Loucy (cell line): ENCODE measurements at regions not wholly inside any gene's neighbourhood (a gene's known extent, or its start where the extent isn't known, plus 50 kb on each side); places are given as distances from the start of the nearest gene placed in this dataset.
A peak's percentile ranks its signal among the peaks of the same experiment; 100 is the strongest.

Source experiments
- H2AFZ ChIP-seq: fragments of 200-600 bp; sonication (generic); 2 replicates; pipeline ENCODE4 v1.6.0; 2016; ENCODE audit warnings: antibody characterized with exemption, mild to moderate bottlenecking, low read length, moderate library complexity
- H3F3A ChIP-seq: fragments of 200-600 bp; 2 replicates; pipeline ENCODE4 v1.6.0; 2016; ENCODE audit warnings: antibody characterized with exemption, low read depth, mild to moderate bottlenecking
- H3K27me3 ChIP-seq: fragments of 200-600 bp; sonication (generic); 2 replicates; pipeline ENCODE4 v1.6.1; 2014; ENCODE audit warnings: low read length, mild to moderate bottlenecking; ENCODE audit not compliant: insufficient read depth, poor library complexity, severe bottlenecking
- H3K36me3 ChIP-seq: fragments of 200-600 bp; sonication (generic); 2 replicates; pipeline ENCODE4 v1.6.1; 2016; ENCODE audit warnings: low read length; ENCODE audit not compliant: insufficient read depth
- H3K4me1 ChIP-seq: fragments of 200-600 bp; sonication (generic); 2 replicates; pipeline ENCODE4 v1.5.1; 2014; ENCODE audit warnings: low read length, mild to moderate bottlenecking; ENCODE audit not compliant: insufficient read depth, poor library complexity, severe bottlenecking
- H3K4me2 ChIP-seq: fragments of 200-600 bp; sonication (generic); 2 replicates; pipeline ENCODE4 v1.6.0; 2014; ENCODE audit warnings: antibody characterized with exemption, low read length, low read depth, mild to moderate bottlenecking; ENCODE audit not compliant: poor library complexity, severe bottlenecking
- H3K4me3 ChIP-seq: fragments of 200-600 bp; sonication (generic); 2 replicates; pipeline ENCODE4 v1.5.1; 2014; ENCODE audit warnings: low read length, mild to moderate bottlenecking, mixed read lengths; ENCODE audit not compliant: poor library complexity, severe bottlenecking
- H3K79me2 ChIP-seq: fragments of 200-600 bp; sonication (generic); 2 replicates; pipeline ENCODE4 v1.6.1; 2014; ENCODE audit warnings: low read length; ENCODE audit not compliant: insufficient read depth
- H3K9ac ChIP-seq: fragments of 200-600 bp; sonication (generic); 2 replicates; pipeline ENCODE4 v1.6.0; 2014; ENCODE audit warnings: mild to moderate bottlenecking, low read depth, low read length, moderate library complexity; ENCODE audit not compliant: poor library complexity, severe bottlenecking
- H3K9me2 ChIP-seq: fragments of 200-600 bp; sonication (generic); replicated peaks from 2 replicates; pipeline ENCODE4 v1.6.1; 2016; ENCODE audit warnings: low read depth, low read length, mixed read lengths
- H3K9me3 ChIP-seq: fragments of 200-600 bp; sonication (generic); 2 replicates; pipeline ENCODE4 v1.6.1; 2014; ENCODE audit warnings: mild to moderate bottlenecking, antibody characterized with exemption, low read length, low read depth; ENCODE audit not compliant: insufficient read depth
- H4K20me1 ChIP-seq: fragments of 200-600 bp; sonication (generic); 2 replicates; pipeline ENCODE4 v1.6.0; 2014; ENCODE audit warnings: antibody characterized with exemption, low read length, mild to moderate bottlenecking; ENCODE audit not compliant: insufficient read depth, poor library complexity, severe bottlenecking
- EZH2phosphoT487 ChIP-seq: fragments of 200-600 bp; IDR thresholded peaks from 2 replicates; pipeline ENCODE4 v1.6.1; 2018; ENCODE audit warnings: antibody characterized with exemption, mild to moderate bottlenecking, moderate library complexity, borderline replicate concordance
- TF ChIP-seq, protein P1 (sequence below): fragments of 200-600 bp; sonication (generic); conservative IDR thresholded peaks from 2 replicates; pipeline ENCODE4 v1.5.1; 2014; ENCODE audit warnings: mild to moderate bottlenecking, antibody characterized with exemption, low read length

DNA sequence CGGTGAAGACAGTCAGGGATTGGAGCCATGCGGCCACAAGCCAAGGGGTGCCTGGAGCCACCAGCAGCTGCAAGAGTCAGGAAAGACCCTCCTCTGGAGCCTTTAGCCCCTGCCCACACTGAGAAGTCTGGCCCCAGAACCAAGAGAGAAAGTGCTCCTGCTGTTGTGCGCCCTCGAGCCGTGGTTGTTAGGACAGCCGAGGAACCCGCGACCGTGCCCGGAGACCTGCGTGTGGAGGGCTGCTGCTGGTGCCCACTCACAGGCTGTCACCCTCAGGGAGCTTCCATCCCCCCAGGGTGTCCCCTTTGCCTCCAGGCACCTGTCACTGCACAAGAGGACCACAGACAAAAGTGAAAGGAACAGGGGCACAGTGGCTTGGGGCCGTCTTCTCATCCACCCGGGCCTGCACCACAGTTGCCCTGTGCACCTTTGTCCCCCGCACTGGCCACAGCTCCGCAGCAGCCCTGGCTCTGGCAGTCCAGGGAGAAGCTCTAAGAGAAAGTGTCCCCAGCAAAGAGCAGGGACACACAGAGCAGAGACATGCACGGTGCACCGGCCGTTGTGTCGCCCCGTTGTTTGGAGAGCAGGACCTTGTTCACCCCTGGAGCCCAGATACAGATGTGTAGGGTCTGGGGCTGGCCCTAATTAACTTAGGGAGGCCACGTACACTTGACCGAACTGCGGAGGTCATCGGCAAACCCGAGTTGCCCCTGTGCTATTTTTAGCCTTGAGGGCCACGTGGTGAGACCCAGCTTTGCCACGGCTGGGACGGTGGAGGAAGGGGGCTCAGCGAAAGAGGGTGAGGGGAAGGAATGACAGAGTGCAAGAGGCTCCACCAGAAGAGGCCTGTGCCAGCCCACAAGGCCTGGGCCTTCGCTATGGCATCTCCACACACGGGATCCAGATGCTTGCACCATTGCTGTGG is 329.2 kb downstream of the C16orf95 start:
- H3K4me3 ChIP-seq = no peak overlapping the region
- no peak for TF ChIP-seq EZH2phosphoT487
- TF ChIP-seq, protein P1, sequence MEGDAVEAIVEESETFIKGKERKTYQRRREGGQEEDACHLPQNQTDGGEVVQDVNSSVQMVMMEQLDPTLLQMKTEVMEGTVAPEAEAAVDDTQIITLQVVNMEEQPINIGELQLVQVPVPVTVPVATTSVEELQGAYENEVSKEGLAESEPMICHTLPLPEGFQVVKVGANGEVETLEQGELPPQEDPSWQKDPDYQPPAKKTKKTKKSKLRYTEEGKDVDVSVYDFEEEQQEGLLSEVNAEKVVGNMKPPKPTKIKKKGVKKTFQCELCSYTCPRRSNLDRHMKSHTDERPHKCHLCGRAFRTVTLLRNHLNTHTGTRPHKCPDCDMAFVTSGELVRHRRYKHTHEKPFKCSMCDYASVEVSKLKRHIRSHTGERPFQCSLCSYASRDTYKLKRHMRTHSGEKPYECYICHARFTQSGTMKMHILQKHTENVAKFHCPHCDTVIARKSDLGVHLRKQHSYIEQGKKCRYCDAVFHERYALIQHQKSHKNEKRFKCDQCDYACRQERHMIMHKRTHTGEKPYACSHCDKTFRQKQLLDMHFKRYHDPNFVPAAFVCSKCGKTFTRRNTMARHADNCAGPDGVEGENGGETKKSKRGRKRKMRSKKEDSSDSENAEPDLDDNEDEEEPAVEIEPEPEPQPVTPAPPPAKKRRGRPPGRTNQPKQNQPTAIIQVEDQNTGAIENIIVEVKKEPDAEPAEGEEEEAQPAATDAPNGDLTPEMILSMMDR = no peak
- no peaks in the 10 kb centered on the region for H3K27me3 ChIP-seq
- H3F3A ChIP-seq = peaks cover 2% of the 10 kb centered on the region; the same call in 1 of the 2 replicates
- peaks cover 10% of the 10 kb centered on the region for H3K4me1 ChIP-seq
- H3K4me2 ChIP-seq = no peak overlapping the region
- no peak overlapping the region for H3K9ac ChIP-seq
- no peaks in the 10 kb centered on the region for H4K20me1 ChIP-seq
- no peaks in the 10 kb centered on the region for H3K36me3 ChIP-seq
- no peaks in the 10 kb centered on the region for H3K9me2 ChIP-seq
- H3K79me2 ChIP-seq = no peaks in the 10 kb centered on the region
- no peak overlapping the region for H2AFZ ChIP-seq
- H3K9me3 ChIP-seq = no peaks in the 10 kb centered on the region

DNA sequence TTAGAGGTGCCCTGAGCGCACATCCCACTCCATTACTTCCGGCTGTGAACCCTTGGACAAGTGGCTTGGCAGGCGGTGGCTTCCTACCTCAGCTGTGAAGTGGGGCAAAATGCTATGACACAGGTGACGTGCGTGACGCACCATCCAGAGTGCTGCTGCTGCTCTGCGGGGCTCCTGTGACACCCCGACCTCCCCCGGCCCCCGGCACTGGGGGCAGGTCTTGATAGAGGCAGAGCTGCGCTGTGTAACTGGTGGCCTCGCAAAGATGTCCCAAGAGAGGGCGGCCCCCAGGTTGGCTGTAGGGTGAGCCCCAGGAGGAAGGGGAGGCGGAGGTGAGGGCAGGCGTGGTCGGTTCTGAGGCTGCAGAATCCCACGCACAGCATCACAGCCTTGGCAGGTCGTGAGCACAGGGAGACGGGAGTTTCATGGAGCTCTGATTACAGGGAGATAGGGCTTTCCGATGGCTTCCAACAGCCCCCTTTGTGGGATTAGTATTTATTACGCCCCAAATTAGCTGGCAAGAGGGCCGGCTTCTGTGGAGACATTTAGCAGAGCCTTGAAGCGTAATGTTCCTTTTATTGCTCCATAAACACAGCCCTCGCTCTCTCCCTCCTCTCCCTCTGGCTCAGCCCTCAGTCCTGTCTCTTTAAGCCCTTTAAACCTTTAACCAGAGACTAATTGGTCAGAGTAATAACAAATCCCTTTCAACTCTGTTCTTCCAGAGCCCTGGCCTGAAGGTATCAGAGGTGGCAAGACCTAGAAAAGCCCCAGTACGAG is 328.1 kb downstream of the C16orf95 start:
- Histone ChIP-seq H3K36me3 (no peaks in the 10 kb centered on the region), H3K4me2 (no peak overlapping the region), H3K9me2 (no peaks in the 10 kb centered on the region), H3K27me3 (no peaks in the 10 kb centered on the region), H3K9me3 (no peaks in the 10 kb centered on the region), H3K4me3 (no peak overlapping the region), H3F3A (peaks cover 2% of the 10 kb centered on the region; the same call in 1 of the 2 replicates), H3K4me1 (peaks cover 11% of the 10 kb centered on the region), H3K9ac (no peak overlapping the region), H2AFZ (no peak overlapping the region), H3K79me2 (no peaks in the 10 kb centered on the region), H4K20me1 (no peaks in the 10 kb centered on the region)
- TF ChIP-seq, protein P1 = no peak
- no peak for TF ChIP-seq EZH2phosphoT487

DNA sequence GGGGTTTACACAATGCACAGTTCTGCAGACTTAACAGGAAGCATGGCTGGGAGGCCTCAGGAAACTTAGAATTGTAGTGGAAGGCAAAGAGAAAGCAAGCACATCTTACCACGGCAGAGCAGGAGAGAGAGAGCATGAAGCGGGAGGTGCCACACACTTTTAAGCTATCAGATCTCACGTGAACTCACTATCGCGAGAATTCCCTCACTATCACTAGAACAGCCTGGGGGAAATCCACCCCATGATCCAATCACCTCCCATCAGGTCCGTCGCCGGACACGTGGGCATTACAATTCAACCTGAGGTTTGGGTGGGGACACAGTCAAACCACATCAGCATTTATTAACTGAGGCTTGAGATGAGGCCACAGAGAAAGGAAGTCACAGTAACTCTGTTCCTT is 326.7 kb downstream of the C16orf95 start:
- peak overlapping the region; percentile 75 for H2AFZ ChIP-seq
- peaks cover 2% of the 10 kb centered on the region; the same call in 1 of the 2 replicates for H3F3A ChIP-seq
- no peaks in the 10 kb centered on the region for H4K20me1 ChIP-seq
- no peaks in the 10 kb centered on the region for H3K27me3 ChIP-seq
- H3K36me3 ChIP-seq = no peaks in the 10 kb centered on the region
- peak overlapping the region; percentile 59 for H3K4me2 ChIP-seq
- peak overlapping the region; percentile 7 for H3K4me3 ChIP-seq
- no peaks in the 10 kb centered on the region for H3K79me2 ChIP-seq
- no peaks in the 10 kb centered on the region for H3K9me2 ChIP-seq
- peaks cover 19% of the 10 kb centered on the region for H3K4me1 ChIP-seq
- H3K9ac ChIP-seq = no peak overlapping the region
- H3K9me3 ChIP-seq = no peaks in the 10 kb centered on the region
- TF ChIP-seq EZH2phosphoT487 = no peak
- TF ChIP-seq, protein P1 = no peak
